Activated T-cell treated with anti-CD3 and anti-CD28 coated beads for 4 hours (primary cell): ENCODE measurements at regions not wholly inside any gene's neighbourhood (a gene's known extent, or its start where the extent isn't known, plus 50 kb on each side); places are given as distances from the start of the nearest gene placed in this dataset.
"Not testable (repeated sequence)": the region's sequence is repeated elsewhere in the genome, so short reads cannot be mapped to it uniquely, and the experiment has no call there.

Experiments
- DNase-seq: peaks from one replicate; pipeline ENCODE4 v3.0.0-alpha.2; 2020

GRCh38 chr16:32120372-32120771, 132.7 kb upstream of the TP53TG3D start:
- not testable (repeated sequence) for DNase-seq

- not testable (repeated sequence) for DNase-seq
Measured at GRCh38 chr16:32120779-32121178, 132.3 kb upstream of the TP53TG3D start.

GRCh38 chr16:32121273-32121900, 131.7 kb upstream of the TP53TG3D start:
- not testable (repeated sequence) for DNase-seq

- not testable (repeated sequence) for DNase-seq
Measured at GRCh38 chr16:32152434-32152833, 100.7 kb upstream of the TP53TG3D start.

- not testable (repeated sequence) for DNase-seq
Measured at GRCh38 chr16:32187918-32188669, 65.0 kb upstream of the TP53TG3D start.

GRCh38 chr16:32202585-32202984, 50.5 kb upstream of the TP53TG3D start:
- DNase-seq = not testable (repeated sequence)
